Esophagus (tissue), 2 donors: ENCODE measurements at regions not wholly inside any gene's neighbourhood (a gene's known extent, or its start where the extent isn't known, plus 50 kb on each side); places are given as distances from the start of the nearest gene placed in this dataset.

Experiments
- H3K27ac ChIP-seq, 2 donors: one replicate each; pipeline ENCODE4 v1.5.1; 2013; ENCODE audit warnings: low read depth in 2 of 2, mild to moderate bottlenecking in 2 of 2, inconsistent platforms in 1 of 2, low read length in 1 of 2, moderate library complexity in 1 of 2
- H3K27me3 ChIP-seq, 2 donors: one replicate each; pipeline ENCODE4 v1.6.1; 2013; ENCODE audit warnings: low read length in 2 of 2, control low read depth in 1 of 2, mild to moderate bottlenecking in 1 of 2; ENCODE audit not compliant: insufficient read depth in 2 of 2, control insufficient read depth in 1 of 2
- H3K36me3 ChIP-seq, 2 donors: one replicate each; pipeline ENCODE4 v1.6.1; 2013; ENCODE audit warnings: low read length in 1 of 2; ENCODE audit not compliant: control insufficient read depth in 2 of 2, insufficient read depth in 2 of 2
- H3K4me1 ChIP-seq, 2 donors: one replicate each; pipeline ENCODE4 v1.6.1; 2013; ENCODE audit warnings: low read length in 1 of 2; ENCODE audit not compliant: control insufficient read depth in 2 of 2, insufficient read depth in 2 of 2
- H3K4me3 ChIP-seq, 2 donors: one replicate each; pipeline ENCODE4 v1.5.1; 2013; ENCODE audit warnings: low read length in 2 of 2, mild to moderate bottlenecking in 2 of 2, low read depth in 1 of 2, moderate library complexity in 1 of 2
- H3K9me3 ChIP-seq, 2 donors: one replicate each; pipeline ENCODE4 v1.6.1; 2013; ENCODE audit warnings: mild to moderate bottlenecking in 2 of 2, low read depth in 1 of 2, low read length in 1 of 2, moderate library complexity in 1 of 2; ENCODE audit not compliant: control insufficient read depth in 2 of 2, insufficient read depth in 1 of 2
- WGBS, 2 donors: extraction: QIAGEN DNeasy Blood & Tissue Kit; methylation state at CpG; one replicate each; pipeline ENCODE4 v1.1.7; 2013; 5-methylcytosine and 5-hydroxymethylcytosine counted together
- donor health status: healthy with polysubstance abuse.
- donor health status: Bipolar disorder and iron deficiency.

GRCh38 chr14:97039717-97040363, 242.7 kb downstream of the VRK1 start:
- Histone ChIP-seq H3K36me3 (no peaks in the 10 kb centered on the region), H3K4me3 (no peak overlapping the region), H3K27me3 (peaks cover 0 to 4% of the 10 kb centered on the region in 2 donors), H3K27ac (no peak overlapping the region), H3K4me1 (no peaks in the 10 kb centered on the region), H3K9me3 (peaks cover 3 to 6% of the 10 kb centered on the region in 2 donors)
- 88 to 91% methylated on average over 1 of the region's 1 CpG for WGBS, 2 donors

- 50 to 71% methylated on average over 7 of the region's 7 CpGs for WGBS, 2 donors
- Histone ChIP-seq H3K27me3 (no peaks in the 10 kb centered on the region), H3K4me1 (no peaks in the 10 kb centered on the region), H3K4me3 (no peak overlapping the region), H3K36me3 (no peaks in the 10 kb centered on the region), H3K9me3 (no peaks in the 10 kb centered on the region), H3K27ac (no peak overlapping the region)
Observed at GRCh38 chr14:97046967-97047366, 249.8 kb downstream of the VRK1 start.

- H3K4me1 ChIP-seq = peaks cover 0 to 2% of the 10 kb centered on the region in 2 donors
- H3K27me3 ChIP-seq = no peaks in the 10 kb centered on the region
- no peak overlapping the region for H3K4me3 ChIP-seq
- H3K9me3 ChIP-seq = no peaks in the 10 kb centered on the region
- H3K36me3 ChIP-seq = no peaks in the 10 kb centered on the region
- no peak overlapping the region for H3K27ac ChIP-seq
Observed at GRCh38 chr14:97052001-97052400, 254.8 kb downstream of the VRK1 start.

GRCh38 chr14:97053941-97054340, 256.8 kb downstream of the VRK1 start:
- H3K27ac ChIP-seq = no peak overlapping the region
- WGBS, 2 donors = 63 to 71% methylated on average over 9 of the region's 9 CpGs
- H3K36me3 ChIP-seq = no peaks in the 10 kb centered on the region

GRCh38 chr14:97055355-97055754, 258.2 kb downstream of the VRK1 start:
- no peak overlapping the region for H3K27ac ChIP-seq
- 68 to 71% methylated on average over 9 of the region's 9 CpGs for WGBS, 2 donors
- H3K4me3 ChIP-seq = no peak overlapping the region
- no peaks in the 10 kb centered on the region for H3K27me3 ChIP-seq
- H3K4me1 ChIP-seq = peaks cover 0 to 2% of the 10 kb centered on the region in 2 donors
- H3K9me3 ChIP-seq = no peaks in the 10 kb centered on the region
- H3K36me3 ChIP-seq = no peaks in the 10 kb centered on the region

More at GRCh38 chr14:97053941-97054340, 256.8 kb downstream of the VRK1 start:
- H3K27me3 ChIP-seq = no peaks in the 10 kb centered on the region
- H3K9me3 ChIP-seq = no peaks in the 10 kb centered on the region
- peaks cover 0 to 2% of the 10 kb centered on the region in 2 donors for H3K4me1 ChIP-seq
- H3K4me3 ChIP-seq = no peak overlapping the region

GRCh38 chr14:97056086-97056485, 258.9 kb downstream of the VRK1 start:
- Histone ChIP-seq H3K27me3 (no peaks in the 10 kb centered on the region), H3K4me3 (no peak overlapping the region), H3K9me3 (no peaks in the 10 kb centered on the region), H3K27ac (no peak overlapping the region), H3K36me3 (no peaks in the 10 kb centered on the region), H3K4me1 (peaks cover 0 to 2% of the 10 kb centered on the region in 2 donors)
- 21 to 32% methylated on average over 6 of the region's 6 CpGs for WGBS, 2 donors

- Histone ChIP-seq H3K27me3 (no peaks in the 10 kb centered on the region), H3K9me3 (no peaks in the 10 kb centered on the region), H3K4me1 (peaks cover 0 to 2% of the 10 kb centered on the region in 2 donors), H3K36me3 (no peaks in the 10 kb centered on the region), H3K27ac (no peak overlapping the region), H3K4me3 (no peak overlapping the region)
- WGBS, 2 donors = 75 to 86% methylated on average over 16 of the region's 16 CpGs
Observed at GRCh38 chr14:97057238-97058073, 260.3 kb downstream of the VRK1 start.

- Histone ChIP-seq H3K36me3 (no peaks in the 10 kb centered on the region), H3K4me3 (no peak overlapping the region), H3K4me1 (peaks cover 0 to 2% of the 10 kb centered on the region in 2 donors), H3K9me3 (no peaks in the 10 kb centered on the region), H3K27ac (no peak overlapping the region), H3K27me3 (no peaks in the 10 kb centered on the region)
- 76 to 80% methylated on average over 3 of the region's 3 CpGs for WGBS, 2 donors
Observed at GRCh38 chr14:97058074-97058467, 260.9 kb downstream of the VRK1 start.

GRCh38 chr14:97058589-97058988, 261.4 kb downstream of the VRK1 start:
- Histone ChIP-seq H3K4me3 (no peak overlapping the region), H3K36me3 (no peaks in the 10 kb centered on the region), H3K27me3 (no peaks in the 10 kb centered on the region), H3K4me1 (peaks cover 0 to 2% of the 10 kb centered on the region in 2 donors), H3K27ac (no peak overlapping the region), H3K9me3 (no peaks in the 10 kb centered on the region)
- WGBS, 2 donors = 79 to 93% methylated on average over 2 of the region's 2 CpGs
